G401.6 (cell line): ENCODE measurements at regions not wholly inside any gene's neighbourhood (a gene's known extent, or its start where the extent isn't known, plus 50 kb on each side); places are given as distances from the start of the nearest gene placed in this dataset.

Experiments
- FAIRE-seq: peaks from 2 replicates; lab custom pipeline; 2012; peaks lifted over from hg19 to GRCh38; lab: Jason Lieb, UNC

- FAIRE-seq = no peak
These were observed 343.3 kb upstream of the MKI67 start for GRCh38 chr10:128469515-128469914.

- FAIRE-seq = no peak
These were observed 344.2 kb upstream of the MKI67 start for GRCh38 chr10:128470321-128470965.

GRCh38 chr10:128471151-128471550, 344.9 kb upstream of the MKI67 start:
- FAIRE-seq = no peak

GRCh38 chr10:128472196-128472595, 346.0 kb upstream of the MKI67 start:
- FAIRE-seq = no peak

GRCh38 chr10:128473396-128473795, 347.2 kb upstream of the MKI67 start:
- FAIRE-seq = no peak

GRCh38 chr10:128473911-128474310, 347.7 kb upstream of the MKI67 start:
- FAIRE-seq = no peak

GRCh38 chr10:128474571-128474970, 348.3 kb upstream of the MKI67 start:
- no peak for FAIRE-seq

- FAIRE-seq = no peak
These were observed 349.6 kb upstream of the MKI67 start for GRCh38 chr10:128475686-128476367.

GRCh38 chr10:128476368-128476725, 350.1 kb upstream of the MKI67 start:
- FAIRE-seq = no peak

GRCh38 chr10:128476845-128477244, 350.6 kb upstream of the MKI67 start:
- FAIRE-seq = no peak

- FAIRE-seq = no peak
These were observed 354.4 kb upstream of the MKI67 start for GRCh38 chr10:128480601-128481000.

GRCh38 chr10:128481152-128481840, 355.1 kb upstream of the MKI67 start:
- no peak for FAIRE-seq

GRCh38 chr10:128482052-128482451, 355.8 kb upstream of the MKI67 start:
- FAIRE-seq = no peak

- FAIRE-seq = no peak
These were observed 357.0 kb upstream of the MKI67 start for GRCh38 chr10:128483216-128483615.

GRCh38 chr10:128484041-128484440, 357.8 kb upstream of the MKI67 start:
- no peak for FAIRE-seq

- no peak for FAIRE-seq
These were observed 359.5 kb upstream of the MKI67 start for GRCh38 chr10:128485701-128486235.

- FAIRE-seq = no peak
These were observed 361.3 kb upstream of the MKI67 start for GRCh38 chr10:128487517-128487916.

- FAIRE-seq = no peak
These were observed 363.4 kb upstream of the MKI67 start for GRCh38 chr10:128489324-128490247.

GRCh38 chr10:128491686-128492085, 365.5 kb upstream of the MKI67 start:
- FAIRE-seq = no peak

GRCh38 chr10:128493811-128494210, 367.6 kb upstream of the MKI67 start:
- no peak for FAIRE-seq

GRCh38 chr10:128494665-128495064, 368.4 kb upstream of the MKI67 start:
- FAIRE-seq = no peak

GRCh38 chr10:128497660-128498377, 371.6 kb upstream of the MKI67 start:
- no peak for FAIRE-seq
